PC-9 (cell line): ENCODE measurements at regions not wholly inside any gene's neighbourhood (a gene's known extent, or its start where the extent isn't known, plus 50 kb on each side); places are given as distances from the start of the nearest gene placed in this dataset.

Source experiments
- BruUV-seq: library from RNA; stranded (reverse); fragments of 400-500 nt; replicated peaks from 2 replicates; lab custom pipeline; 2021; lab: Mats Ljungman, UMichigan
- CTCF ChIA-PET: fragments of 300-600 bp; sonication (Branson Sonifier 250); formaldehyde crosslinking; loops from one replicate; lab custom pipeline; 2022; ENCODE audit warnings: antibody characterized with exemption; lab: Charles Lee
- POLR2A ChIA-PET: fragments of 300-600 bp; sonication (Branson Sonifier 250); formaldehyde crosslinking; loops from one replicate; lab custom pipeline; 2022; ENCODE audit warnings: antibody characterized with exemption; ENCODE audit not compliant: unreplicated experiment; lab: Charles Lee
- DNase-seq, 2 experiments: peaks; one replicate each; pipeline versions ENCODE4 v3.0.0 to v3.0.0-alpha.2; 2015 to 2022; ENCODE audit warnings: mixed read lengths in 1 of 2
- H2AFZ ChIP-seq: fragments of 200-600 bp; sonication (generic); 2 replicates; pipeline ENCODE4 v1.8.1; 2017; ENCODE audit warnings: antibody characterized with exemption
- H3F3A ChIP-seq: fragments of 200-600 bp; sonication (generic); 2 replicates; pipeline ENCODE4 v1.8.1; 2017; ENCODE audit warnings: antibody characterized with exemption, mild to moderate bottlenecking, low read depth; ENCODE audit not compliant: insufficient read depth
- H3K27ac ChIP-seq: fragments of 200-600 bp; sonication (generic); 2 replicates; pipeline ENCODE4 v1.6.1; 2016; ENCODE audit warnings: mixed run types
- H3K27me3 ChIP-seq: fragments of 200-600 bp; sonication (generic); 2 replicates; pipeline ENCODE4 v1.6.1; 2016; ENCODE audit warnings: low read depth, mixed run types; ENCODE audit not compliant: insufficient read depth
- H3K36me3 ChIP-seq: fragments of 200-600 bp; sonication (generic); 2 replicates; pipeline ENCODE4 v1.6.1; 2016; ENCODE audit warnings: low read depth, mixed run types
- H3K4me1 ChIP-seq: fragments of 200-600 bp; sonication (generic); replicated peaks from 2 replicates; pipeline ENCODE4 v1.6.1; 2016; ENCODE audit warnings: mixed run types; ENCODE audit not compliant: insufficient read depth
- H3K4me2 ChIP-seq: fragments of 200-600 bp; sonication (generic); 2 replicates; pipeline ENCODE4 v1.6.1; 2017; ENCODE audit warnings: mixed run types
- H3K4me3 ChIP-seq: fragments of 200-600 bp; sonication (generic); 2 replicates; pipeline ENCODE4 v1.6.1; 2016; ENCODE audit warnings: mixed run types
- H3K79me2 ChIP-seq: fragments of 200-600 bp; sonication (generic); 2 replicates; pipeline ENCODE4 v1.6.1; 2017; ENCODE audit warnings: low read depth, mixed run types
- H3K9me2 ChIP-seq: fragments of 200-600 bp; sonication (generic); 2 replicates; pipeline ENCODE4 v1.8.1; 2017; ENCODE audit warnings: mild to moderate bottlenecking; ENCODE audit not compliant: insufficient read depth
- H3K9me3 ChIP-seq: fragments of 200-600 bp; sonication (generic); 2 replicates; pipeline ENCODE4 v1.8.1; 2016; ENCODE audit warnings: low read depth; ENCODE audit not compliant: insufficient read depth
- H4K20me1 ChIP-seq: fragments of 200-600 bp; sonication (generic); 2 replicates; pipeline ENCODE4 v1.8.1; 2017; ENCODE audit not compliant: insufficient read depth
- CTCF ChIP-seq: fragments of 200-600 bp; sonication (generic); conservative IDR thresholded peaks from 2 replicates; pipeline ENCODE4 v1.6.1; 2017; ENCODE audit warnings: mixed run types, antibody characterized with exemption, mild to moderate bottlenecking, moderate library complexity
- EZH2 ChIP-seq: fragments of 200-600 bp; sonication (generic); IDR thresholded peaks from 2 replicates; pipeline ENCODE4 v1.8.0; 2017; ENCODE audit warnings: antibody characterized with exemption, low read depth
- intact Hi-C: fragments of 100-400 bp; cut with micrococcal nuclease; formaldehyde crosslinking; loops from one replicate; pipeline ENCODE4 v1.10.0; 2022; ENCODE audit not compliant: unreplicated experiment

DNA sequence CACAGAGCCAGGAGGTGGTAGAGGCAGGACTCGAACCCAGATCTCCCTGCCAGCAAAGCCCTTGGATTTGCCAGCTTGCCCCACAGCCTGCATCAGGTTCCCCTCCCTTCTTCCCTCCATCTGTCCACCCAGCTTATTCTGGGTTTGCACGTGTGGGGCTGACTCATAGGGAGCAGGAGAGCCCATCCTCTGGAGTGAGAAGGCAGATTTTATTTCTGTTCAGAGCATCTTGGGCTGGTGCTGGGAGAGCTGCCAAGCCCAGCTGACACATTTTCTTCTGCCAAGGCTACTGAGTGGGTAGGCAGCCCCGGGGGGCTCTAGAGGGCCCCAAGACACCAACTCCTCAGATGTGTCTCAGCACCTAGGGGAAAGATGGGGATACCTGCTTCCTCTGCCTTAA is 106.3 kb upstream of the CRHR1 start:
- TF ChIP-seq EZH2 = no peak
- TF ChIP-seq CTCF = no peak
- peaks cover 80% of the 10 kb centered on the region for H3K27me3 ChIP-seq
- no peak overlapping the region for H3K27ac ChIP-seq
- no peaks in the 10 kb centered on the region for H3K4me1 ChIP-seq
- H4K20me1 ChIP-seq = no peaks in the 10 kb centered on the region
- BruUV-seq = no TSS peak
- no peak overlapping the region for H3K4me2 ChIP-seq
- DNase-seq = no peak
- H3K79me2 ChIP-seq = no peaks in the 10 kb centered on the region
- no peaks in the 10 kb centered on the region for H3K9me2 ChIP-seq
- H3K9me3 ChIP-seq = 0 out of 2 replicates have a peak, but pooled peaks cover 3% of the 10 kb centered on the region
- ChIA-PET CTCF (no interaction called here), POLR2A (no interaction called here)
- no peak overlapping the region for H2AFZ ChIP-seq
- intact Hi-C loops = no loop called here
- H3F3A ChIP-seq = no peaks in the 10 kb centered on the region
- no peaks in the 10 kb centered on the region for H3K36me3 ChIP-seq
- H3K4me3 ChIP-seq = no peak overlapping the region

DNA sequence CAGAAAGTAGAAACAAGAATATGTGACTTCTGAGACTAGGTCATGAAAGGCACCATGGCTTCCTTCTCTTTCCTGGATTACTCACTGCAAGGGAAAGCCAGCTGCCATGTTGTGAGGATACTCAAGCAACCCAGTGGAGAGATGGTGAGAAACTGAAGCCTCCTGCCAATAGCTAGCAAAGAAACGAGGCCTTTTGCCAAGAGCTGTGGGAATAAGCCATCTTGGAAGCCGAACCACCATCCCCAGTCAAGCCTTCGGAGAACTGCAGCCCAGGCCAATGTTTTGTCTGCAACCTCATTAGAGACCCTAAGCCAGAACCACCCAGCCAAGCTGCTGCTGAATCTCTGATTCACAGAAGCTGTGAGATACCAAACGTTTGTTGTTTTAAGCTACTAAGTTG is 104.7 kb upstream of the CRHR1 start:
- no peaks in the 10 kb centered on the region for H3K79me2 ChIP-seq
- CTCF ChIA-PET = no interaction called here
- no peak overlapping the region for H3K27ac ChIP-seq
- H3K27me3 ChIP-seq = peaks cover 87% of the 10 kb centered on the region
- no peak for DNase-seq
- no peak overlapping the region for H2AFZ ChIP-seq
- no peak for TF ChIP-seq EZH2
- no peak for TF ChIP-seq CTCF
- no peaks in the 10 kb centered on the region for H3K36me3 ChIP-seq
- no peak overlapping the region for H3K4me2 ChIP-seq
- H3K9me3 ChIP-seq = 0 out of 2 replicates have a peak, but pooled peaks cover 3% of the 10 kb centered on the region
- POLR2A ChIA-PET = no interaction called here
- no peaks in the 10 kb centered on the region for H3K4me1 ChIP-seq
- H3K4me3 ChIP-seq = no peak overlapping the region
- intact Hi-C loops = no loop called here
- BruUV-seq = no TSS peak
- no peaks in the 10 kb centered on the region for H4K20me1 ChIP-seq
- H3K9me2 ChIP-seq = no peaks in the 10 kb centered on the region
- no peaks in the 10 kb centered on the region for H3F3A ChIP-seq

DNA sequence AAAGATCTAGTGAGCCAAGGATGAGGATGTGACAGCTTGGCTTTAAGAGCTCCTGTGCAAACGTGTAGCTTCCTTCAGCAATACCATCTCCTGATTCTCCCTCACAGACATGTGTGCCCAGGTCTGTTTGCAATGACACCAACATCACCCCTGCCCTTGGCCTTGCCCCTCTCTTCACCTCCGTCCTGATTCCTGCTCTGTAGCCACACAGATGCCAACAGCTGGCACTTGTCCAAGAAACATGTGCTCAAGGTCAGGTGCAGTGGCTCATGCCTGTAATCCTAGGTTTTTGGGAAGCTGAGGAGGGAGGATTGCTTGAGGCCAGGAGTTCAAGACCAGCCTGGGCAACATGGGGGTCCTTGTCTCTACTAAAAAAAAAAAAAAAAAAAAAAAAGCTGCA is 103.8 kb upstream of the CRHR1 start:
- intact Hi-C loops = no loop called here
- ChIA-PET POLR2A (no interaction called here), CTCF (no interaction called here)
- no TSS peak for BruUV-seq
- H3K4me2 ChIP-seq = no peak overlapping the region
- no peaks in the 10 kb centered on the region for H3K79me2 ChIP-seq
- no peaks in the 10 kb centered on the region for H3K9me2 ChIP-seq
- H3K27me3 ChIP-seq = peaks cover 87% of the 10 kb centered on the region
- H3K9me3 ChIP-seq = 0 out of 2 replicates have a peak, but pooled peaks cover 3% of the 10 kb centered on the region
- H4K20me1 ChIP-seq = no peaks in the 10 kb centered on the region
- no peaks in the 10 kb centered on the region for H3F3A ChIP-seq
- no peak overlapping the region for H3K27ac ChIP-seq
- no peak for DNase-seq
- TF ChIP-seq CTCF (no peak), EZH2 (no peak)
- no peaks in the 10 kb centered on the region for H3K4me1 ChIP-seq
- no peak overlapping the region for H3K4me3 ChIP-seq
- no peak overlapping the region for H2AFZ ChIP-seq
- no peaks in the 10 kb centered on the region for H3K36me3 ChIP-seq
